HEK293 (cell line): ENCODE measurements at regions not wholly inside any gene's neighbourhood (a gene's known extent, or its start where the extent isn't known, plus 50 kb on each side); places are given as distances from the start of the nearest gene placed in this dataset.

ENCODE experiments used
- ELK4 ChIP-seq: IDR thresholded peaks from 2 replicates; pipeline ENCODE4 v1.6.1; 2011; ENCODE audit warnings: mild to moderate bottlenecking, low read depth, low read length, borderline replicate concordance
- HOXA7 ChIP-seq: sonication (generic); formaldehyde crosslinking; IDR thresholded peaks from 2 replicates; pipeline ENCODE4 v1.8.1; 2022; ENCODE audit warnings: missing genetic modification reagents, borderline replicate concordance
- HOXD13 ChIP-seq: sonication (generic); formaldehyde crosslinking; IDR thresholded peaks from 2 replicates; pipeline ENCODE4 v1.8.0; 2022; ENCODE audit warnings: missing genetic modification reagents, borderline replicate concordance
- PRDM1 ChIP-seq: fragments of 450-650 bp; formaldehyde crosslinking; IDR thresholded peaks from 2 replicates; pipeline ENCODE4; 2016; ENCODE audit warnings: missing biosample characterization, missing genetic modification characterization
- SP2 ChIP-seq: fragments of 450-650 bp; formaldehyde crosslinking; IDR thresholded peaks from 2 replicates; pipeline ENCODE4 v1.5.1; 2016; ENCODE audit warnings: missing biosample characterization, missing genetic modification characterization
- YY1 ChIP-seq: fragments of 450-650 bp; formaldehyde crosslinking; IDR thresholded peaks from 2 replicates; pipeline ENCODE4 v1.5.1; 2018; ENCODE audit warnings: missing biosample characterization, missing genetic modification characterization
- ZBTB21 ChIP-seq: fragments of 450-650 bp; formaldehyde crosslinking; IDR thresholded peaks from 2 replicates; pipeline ENCODE4 v1.5.1; 2017; ENCODE audit warnings: missing biosample characterization, missing genetic modification characterization
- ZBTB48 ChIP-seq: fragments of 450-650 bp; formaldehyde crosslinking; IDR thresholded peaks from 2 replicates; pipeline ENCODE4 v1.5.1; 2016; ENCODE audit warnings: missing biosample characterization, missing genetic modification characterization
- ZNF10 ChIP-seq: fragments of 450-650 bp; formaldehyde crosslinking; IDR thresholded peaks from 2 replicates; pipeline ENCODE4 v1.5.1; 2017; ENCODE audit warnings: missing biosample characterization, missing genetic modification characterization
- ZNF132 ChIP-seq: fragments of 450-650 bp; formaldehyde crosslinking; IDR thresholded peaks from 2 replicates; pipeline ENCODE4 v1.5.1; 2017; ENCODE audit warnings: missing biosample characterization, missing genetic modification characterization, borderline replicate concordance
- ZNF146 ChIP-seq: fragments of 450-650 bp; formaldehyde crosslinking; IDR thresholded peaks from 2 replicates; pipeline ENCODE4 v1.5.1; 2016; ENCODE audit warnings: missing biosample characterization, missing genetic modification characterization
- ZNF2 ChIP-seq: fragments of 450-650 bp; formaldehyde crosslinking; IDR thresholded peaks from 2 replicates; pipeline ENCODE4 v1.5.1; 2016; ENCODE audit warnings: missing biosample characterization, missing genetic modification characterization
- ZNF211 ChIP-seq: fragments of 450-650 bp; formaldehyde crosslinking; IDR thresholded peaks from 2 replicates; pipeline ENCODE4 v1.5.1; 2016; ENCODE audit warnings: low read depth, missing biosample characterization, missing genetic modification characterization
- ZNF23 ChIP-seq: fragments of 450-650 bp; formaldehyde crosslinking; IDR thresholded peaks from 2 replicates; pipeline ENCODE4 v1.5.1; 2016; ENCODE audit warnings: missing biosample characterization, missing genetic modification characterization, borderline replicate concordance
- ZNF280D ChIP-seq: fragments of 450-650 bp; formaldehyde crosslinking; IDR thresholded peaks from 2 replicates; pipeline ENCODE4 v1.5.1; 2016; ENCODE audit warnings: missing biosample characterization, missing genetic modification characterization
- ZNF292 ChIP-seq: fragments of 450-650 bp; formaldehyde crosslinking; IDR thresholded peaks from 2 replicates; pipeline ENCODE4 v1.5.1; 2016; ENCODE audit warnings: low read depth, missing biosample characterization, missing genetic modification characterization, borderline replicate concordance
- ZNF488 ChIP-seq: fragments of 450-650 bp; formaldehyde crosslinking; IDR thresholded peaks from 2 replicates; pipeline ENCODE4 v1.5.1; 2016; ENCODE audit warnings: missing biosample characterization, missing genetic modification characterization
- ZNF624 ChIP-seq: fragments of 450-650 bp; formaldehyde crosslinking; IDR thresholded peaks from 2 replicates; pipeline ENCODE4 v1.5.1; 2017; ENCODE audit warnings: missing biosample characterization, missing genetic modification characterization
- ZNF670 ChIP-seq: fragments of 450-650 bp; formaldehyde crosslinking; IDR thresholded peaks from 2 replicates; pipeline ENCODE4 v1.5.1; 2016; ENCODE audit warnings: missing biosample characterization, missing genetic modification characterization, low read depth
- ZNF777 ChIP-seq: fragments of 450-650 bp; formaldehyde crosslinking; IDR thresholded peaks from 2 replicates; pipeline ENCODE4 v1.5.1; 2017; ENCODE audit warnings: missing biosample characterization, missing genetic modification characterization, borderline replicate concordance
- ZNF830 ChIP-seq: fragments of 450-650 bp; IDR thresholded peaks from 2 replicates; pipeline ENCODE4 v1.5.0; 2018; ENCODE audit warnings: missing biosample characterization, missing genetic modification characterization, low read depth, mild to moderate bottlenecking, moderate library complexity
- ZNF837 ChIP-seq: fragments of 450-650 bp; formaldehyde crosslinking; IDR thresholded peaks from 2 replicates; pipeline ENCODE4 v1.5.1; 2016; ENCODE audit warnings: missing biosample characterization, missing genetic modification characterization
- TF ChIP-seq, protein P1 (sequence below): fragments of 450-650 bp; formaldehyde crosslinking; IDR thresholded peaks from 2 replicates; pipeline ENCODE4 v1.5.1; 2016; ENCODE audit warnings: missing biosample characterization, missing genetic modification characterization
- TF ChIP-seq, protein P2 (sequence below): fragments of 450-650 bp; formaldehyde crosslinking; IDR thresholded peaks from 2 replicates; pipeline ENCODE4 v1.5.1; 2016; ENCODE audit warnings: missing biosample characterization, missing genetic modification characterization
- TF ChIP-seq, protein P3 (sequence below): fragments of 450-650 bp; formaldehyde crosslinking; IDR thresholded peaks from 2 replicates; pipeline ENCODE4 v1.5.1; 2016; ENCODE audit warnings: missing biosample characterization, missing genetic modification characterization, low read depth
- TF ChIP-seq, protein P4 (sequence below): fragments of 450-650 bp; formaldehyde crosslinking; IDR thresholded peaks from 2 replicates; pipeline ENCODE4 v1.5.1; 2016; ENCODE audit warnings: missing biosample characterization, missing genetic modification characterization

DNA sequence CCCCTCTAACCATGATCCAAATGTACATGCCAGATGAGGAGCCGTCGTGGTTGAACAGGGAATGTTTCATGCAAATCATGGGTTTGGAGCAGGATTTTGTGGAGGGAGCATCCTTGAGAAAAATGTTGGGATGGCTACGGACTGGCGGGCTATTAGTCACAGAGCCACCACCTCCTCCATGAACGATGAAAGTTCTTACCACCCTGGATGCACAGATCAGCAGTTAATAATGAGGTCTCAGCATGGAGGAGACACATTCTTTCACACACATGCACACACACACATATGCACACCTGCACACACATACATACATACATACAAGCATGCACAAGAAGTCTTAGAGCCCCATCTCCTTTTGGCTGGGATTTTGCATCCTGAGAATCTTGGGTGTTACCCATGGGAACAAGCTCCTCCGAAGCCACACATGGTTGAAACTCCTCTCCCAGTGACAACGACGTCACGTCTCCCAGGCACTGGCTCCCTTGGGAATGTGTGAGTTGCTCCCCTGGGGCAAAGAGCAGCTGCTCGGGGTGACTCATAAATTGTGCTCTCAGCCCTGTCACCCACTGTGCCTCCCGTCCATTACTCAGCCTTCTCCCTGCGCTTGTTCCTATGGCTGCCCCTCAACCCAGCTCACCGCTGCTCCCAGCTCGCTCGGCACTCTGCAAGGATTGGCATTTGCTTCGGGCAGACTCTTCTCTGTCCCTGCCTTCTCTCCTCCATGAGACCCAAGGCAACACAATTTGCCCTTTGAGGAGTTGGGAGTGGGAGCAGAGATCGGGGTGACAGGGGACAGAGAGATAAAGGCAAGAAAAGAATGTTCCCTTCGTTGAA, 344.6 kb downstream of the SOX9 start (continued):
- TF ChIP-seq, protein P1, sequence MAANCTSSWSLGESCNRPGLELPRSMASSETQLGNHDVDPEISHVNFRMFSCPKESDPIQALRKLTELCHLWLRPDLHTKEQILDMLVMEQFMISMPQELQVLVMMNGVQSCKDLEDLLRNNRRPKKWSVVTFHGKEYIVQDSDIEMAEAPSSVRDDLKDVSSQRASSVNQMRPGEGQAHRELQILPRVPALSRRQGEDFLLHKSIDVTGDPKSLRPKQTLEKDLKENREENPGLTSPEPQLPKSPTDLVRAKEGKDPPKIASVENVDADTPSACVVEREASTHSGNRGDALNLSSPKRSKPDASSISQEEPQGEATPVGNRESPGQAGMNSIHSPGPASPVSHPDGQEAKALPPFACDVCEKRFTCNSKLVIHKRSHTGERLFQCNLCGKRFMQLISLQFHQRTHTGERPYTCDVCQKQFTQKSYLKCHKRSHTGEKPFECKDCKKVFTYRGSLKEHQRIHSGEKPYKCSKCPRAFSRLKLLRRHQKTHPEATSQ (tag by site-specific recombination), result no peak
- TF ChIP-seq HOXA7 (CRISPR knock-in tag), result no peak
- TF ChIP-seq, protein P2, sequence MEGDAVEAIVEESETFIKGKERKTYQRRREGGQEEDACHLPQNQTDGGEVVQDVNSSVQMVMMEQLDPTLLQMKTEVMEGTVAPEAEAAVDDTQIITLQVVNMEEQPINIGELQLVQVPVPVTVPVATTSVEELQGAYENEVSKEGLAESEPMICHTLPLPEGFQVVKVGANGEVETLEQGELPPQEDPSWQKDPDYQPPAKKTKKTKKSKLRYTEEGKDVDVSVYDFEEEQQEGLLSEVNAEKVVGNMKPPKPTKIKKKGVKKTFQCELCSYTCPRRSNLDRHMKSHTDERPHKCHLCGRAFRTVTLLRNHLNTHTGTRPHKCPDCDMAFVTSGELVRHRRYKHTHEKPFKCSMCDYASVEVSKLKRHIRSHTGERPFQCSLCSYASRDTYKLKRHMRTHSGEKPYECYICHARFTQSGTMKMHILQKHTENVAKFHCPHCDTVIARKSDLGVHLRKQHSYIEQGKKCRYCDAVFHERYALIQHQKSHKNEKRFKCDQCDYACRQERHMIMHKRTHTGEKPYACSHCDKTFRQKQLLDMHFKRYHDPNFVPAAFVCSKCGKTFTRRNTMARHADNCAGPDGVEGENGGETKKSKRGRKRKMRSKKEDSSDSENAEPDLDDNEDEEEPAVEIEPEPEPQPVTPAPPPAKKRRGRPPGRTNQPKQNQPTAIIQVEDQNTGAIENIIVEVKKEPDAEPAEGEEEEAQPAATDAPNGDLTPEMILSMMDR (tag by site-specific recombination), result no peak
- TF ChIP-seq ZBTB21, result 0 out of 2 replicates have a peak, but pooled peaks have one; percentile 35
- no peak for TF ChIP-seq ZNF624 (tag by site-specific recombination)
- no peak for TF ChIP-seq ZNF830
- TF ChIP-seq ZNF777 (tag by site-specific recombination), result no peak
- TF ChIP-seq ZNF292 (tag by site-specific recombination), result no peak
- no peak for TF ChIP-seq ZNF132
- TF ChIP-seq, protein P3, sequence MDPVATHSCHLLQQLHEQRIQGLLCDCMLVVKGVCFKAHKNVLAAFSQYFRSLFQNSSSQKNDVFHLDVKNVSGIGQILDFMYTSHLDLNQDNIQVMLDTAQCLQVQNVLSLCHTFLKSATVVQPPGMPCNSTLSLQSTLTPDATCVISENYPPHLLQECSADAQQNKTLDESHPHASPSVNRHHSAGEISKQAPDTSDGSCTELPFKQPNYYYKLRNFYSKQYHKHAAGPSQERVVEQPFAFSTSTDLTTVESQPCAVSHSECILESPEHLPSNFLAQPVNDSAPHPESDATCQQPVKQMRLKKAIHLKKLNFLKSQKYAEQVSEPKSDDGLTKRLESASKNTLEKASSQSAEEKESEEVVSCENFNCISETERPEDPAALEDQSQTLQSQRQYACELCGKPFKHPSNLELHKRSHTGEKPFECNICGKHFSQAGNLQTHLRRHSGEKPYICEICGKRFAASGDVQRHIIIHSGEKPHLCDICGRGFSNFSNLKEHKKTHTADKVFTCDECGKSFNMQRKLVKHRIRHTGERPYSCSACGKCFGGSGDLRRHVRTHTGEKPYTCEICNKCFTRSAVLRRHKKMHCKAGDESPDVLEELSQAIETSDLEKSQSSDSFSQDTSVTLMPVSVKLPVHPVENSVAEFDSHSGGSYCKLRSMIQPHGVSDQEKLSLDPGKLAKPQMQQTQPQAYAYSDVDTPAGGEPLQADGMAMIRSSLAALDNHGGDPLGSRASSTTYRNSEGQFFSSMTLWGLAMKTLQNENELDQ (tag by site-specific recombination), result no peak
- TF ChIP-seq ZNF10 (tag by site-specific recombination), result no peak
- no peak for TF ChIP-seq ZNF211 (tag by site-specific recombination)
- no peak for TF ChIP-seq ZNF280D (tag by site-specific recombination)
- TF ChIP-seq ELK4, result no peak
- no peak for TF ChIP-seq ZNF146 (tag by site-specific recombination)
- TF ChIP-seq, protein P4, sequence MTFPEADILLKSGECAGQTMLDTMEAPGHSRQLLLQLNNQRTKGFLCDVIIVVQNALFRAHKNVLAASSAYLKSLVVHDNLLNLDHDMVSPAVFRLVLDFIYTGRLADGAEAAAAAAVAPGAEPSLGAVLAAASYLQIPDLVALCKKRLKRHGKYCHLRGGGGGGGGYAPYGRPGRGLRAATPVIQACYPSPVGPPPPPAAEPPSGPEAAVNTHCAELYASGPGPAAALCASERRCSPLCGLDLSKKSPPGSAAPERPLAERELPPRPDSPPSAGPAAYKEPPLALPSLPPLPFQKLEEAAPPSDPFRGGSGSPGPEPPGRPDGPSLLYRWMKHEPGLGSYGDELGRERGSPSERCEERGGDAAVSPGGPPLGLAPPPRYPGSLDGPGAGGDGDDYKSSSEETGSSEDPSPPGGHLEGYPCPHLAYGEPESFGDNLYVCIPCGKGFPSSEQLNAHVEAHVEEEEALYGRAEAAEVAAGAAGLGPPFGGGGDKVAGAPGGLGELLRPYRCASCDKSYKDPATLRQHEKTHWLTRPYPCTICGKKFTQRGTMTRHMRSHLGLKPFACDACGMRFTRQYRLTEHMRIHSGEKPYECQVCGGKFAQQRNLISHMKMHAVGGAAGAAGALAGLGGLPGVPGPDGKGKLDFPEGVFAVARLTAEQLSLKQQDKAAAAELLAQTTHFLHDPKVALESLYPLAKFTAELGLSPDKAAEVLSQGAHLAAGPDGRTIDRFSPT (tag by site-specific recombination), result peak; percentile 26; the same call in 1 of the 2 replicates
- no peak for TF ChIP-seq SP2
- TF ChIP-seq HOXD13, result no peak
- TF ChIP-seq YY1 (tag by site-specific recombination), result no peak
- TF ChIP-seq ZNF23 (tag by site-specific recombination), result no peak
- TF ChIP-seq PRDM1 (tag by site-specific recombination), result no peak
- TF ChIP-seq ZNF670 (tag by site-specific recombination), result no peak
- peak; percentile 33; the same call in 1 of the 2 replicates for TF ChIP-seq ZBTB48 (tag by site-specific recombination)
- TF ChIP-seq ZNF837 (tag by site-specific recombination), result no peak
- TF ChIP-seq ZNF2 (tag by site-specific recombination), result no peak
- no peak for TF ChIP-seq ZNF488 (tag by site-specific recombination)
